Germinal center (tissue), 1 donor: ENCODE measurements at regions not wholly inside any gene's neighbourhood (a gene's known extent, or its start where the extent isn't known, plus 50 kb on each side); places are given as distances from the start of the nearest gene placed in this dataset.

Experiments used
- DNase-seq: peaks from one replicate; pipeline ENCODE4 v3.0.0; 2012; ENCODE audit warnings: mixed read lengths, low spot score

GRCh38 chr5:158022837-158023236 lies 163.9 kb upstream of the CLINT1 start:
- no peak for DNase-seq

- DNase-seq, result no peak
Measured at GRCh38 chr5:158022393-158022792, 163.4 kb upstream of the CLINT1 start.

- DNase-seq, result no peak
Measured at GRCh38 chr5:158020555-158021418, 161.8 kb upstream of the CLINT1 start.

GRCh38 chr5:158017469-158017868 lies 158.5 kb upstream of the CLINT1 start:
- DNase-seq, result no peak

GRCh38 chr5:158014372-158014771 lies 155.4 kb upstream of the CLINT1 start:
- no peak for DNase-seq

- peak; percentile 29 for DNase-seq
Measured at GRCh38 chr5:158013939-158014338, 155.0 kb upstream of the CLINT1 start.

- no peak for DNase-seq
Measured at GRCh38 chr5:158013303-158013702, 154.4 kb upstream of the CLINT1 start.

- no peak for DNase-seq
Measured at GRCh38 chr5:158011422-158011821, 152.5 kb upstream of the CLINT1 start.

- DNase-seq, result no peak
Measured at GRCh38 chr5:158010831-158011230, 151.9 kb upstream of the CLINT1 start.

GRCh38 chr5:158007336-158007735 lies 148.4 kb upstream of the CLINT1 start:
- no peak for DNase-seq

- no peak for DNase-seq
Measured at GRCh38 chr5:157999696-158000095, 140.8 kb upstream of the CLINT1 start.

- DNase-seq, result no peak
Measured at GRCh38 chr5:157997991-157998504, 139.1 kb upstream of the CLINT1 start.

GRCh38 chr5:157994906-157995519 lies 136.1 kb upstream of the CLINT1 start:
- DNase-seq, result peak; percentile 55

- DNase-seq, result no peak
Measured at GRCh38 chr5:157993986-157994691, 135.2 kb upstream of the CLINT1 start.

- DNase-seq, result no peak
Measured at GRCh38 chr5:157993201-157993600, 134.3 kb upstream of the CLINT1 start.

- DNase-seq, result no peak
Measured at GRCh38 chr5:157990583-157991181, 131.7 kb upstream of the CLINT1 start.

GRCh38 chr5:157989296-157989695 lies 130.4 kb upstream of the CLINT1 start:
- no peak for DNase-seq

- no peak for DNase-seq
Measured at GRCh38 chr5:157987259-157987658, 128.3 kb upstream of the CLINT1 start.

GRCh38 chr5:157986431-157986990 lies 127.6 kb upstream of the CLINT1 start:
- DNase-seq, result no peak

- no peak for DNase-seq
Measured at GRCh38 chr5:157984611-157985010, 125.7 kb upstream of the CLINT1 start.

- no peak for DNase-seq
Measured at GRCh38 chr5:157983906-157984551, 125.1 kb upstream of the CLINT1 start.
